ENCODE measurements at regions not wholly inside any gene's neighbourhood (a gene's known extent, or its start where the extent isn't known, plus 50 kb on each side); places are given as distances from the start of the nearest gene placed in this dataset.
"Not testable (repeated sequence)": the region's sequence is repeated elsewhere in the genome, so short reads cannot be mapped to it uniquely, and the experiment has no call there.

- Histone ChIP-seq H3K27ac (no peak overlapping the region), H3K4me3 (no peak overlapping the region), H3K36me3 (no peaks in the 10 kb centered on the region), H3K27me3 (no peaks in the 10 kb centered on the region), H3K9me3 (no peaks in the 10 kb centered on the region), H3K4me1 (no peaks in the 10 kb centered on the region)
- no peak for ATAC-seq
- TF ChIP-seq CTCF (IDR thresholded peaks at IDR 0.05 in 4 of 5, conservative IDR thresholded peaks at IDR 0.05 in 1 of 5) (no peak), POLR2A (IDR thresholded peaks at IDR 0.05) (no peak)
- in situ Hi-C loops (cut with MboI; ENCODE audit: low sequenced_read_pairs in 4 of 4): no loop called here
- intact Hi-C loops (cut with DNase I; ENCODE audit: low total_unique reads): no loop called here
- no peak for DNase-seq
Measured at GRCh38 chr9:1929134-1929533, 86.0 kb upstream of the SMARCA2 start.

- ATAC-seq: no peak
- no peak overlapping the region for H3K27ac ChIP-seq
- H3K9me3 ChIP-seq: no peaks in the 10 kb centered on the region
- H3K4me1 ChIP-seq: no peaks in the 10 kb centered on the region
- H3K36me3 ChIP-seq: no peaks in the 10 kb centered on the region
- in situ Hi-C loops (cut with MboI; ENCODE audit: low sequenced_read_pairs in 4 of 4): no loop called here
- H3K27me3 ChIP-seq: no peaks in the 10 kb centered on the region
- no peak overlapping the region for H3K4me3 ChIP-seq
- TF ChIP-seq POLR2A (IDR thresholded peaks at IDR 0.05): no peak
- no peak for TF ChIP-seq CTCF (IDR thresholded peaks at IDR 0.05 in 4 of 5, conservative IDR thresholded peaks at IDR 0.05 in 1 of 5)
- intact Hi-C loops (cut with DNase I; ENCODE audit: low total_unique reads): no loop called here
- DNase-seq: no peak
Measured at GRCh38 chr9:1929722-1930244, 85.4 kb upstream of the SMARCA2 start.

GRCh38 chr9:1930245-1930736, 84.9 kb upstream of the SMARCA2 start:
- DNase-seq; H3K9me3 ChIP-seq; H3K27me3 ChIP-seq; intact Hi-C loops (cut with DNase I; ENCODE audit: low total_unique reads); H3K36me3 ChIP-seq; ATAC-seq; H3K4me3 ChIP-seq; in situ Hi-C loops (cut with MboI; ENCODE audit: low sequenced_read_pairs in 4 of 4); H3K4me1 ChIP-seq; H3K27ac ChIP-seq: not testable (repeated sequence)

GRCh38 chr9:1938135-1938534, 77.0 kb upstream of the SMARCA2 start:
- no peak for DNase-seq
- in situ Hi-C loops (cut with MboI; ENCODE audit: low sequenced_read_pairs in 4 of 4) (no loop called here), intact Hi-C loops (cut with DNase I; ENCODE audit: low total_unique reads) (no loop called here)
- Histone ChIP-seq H3K27ac (no peak overlapping the region), H3K4me1 (no peaks in the 10 kb centered on the region), H3K9me3 (no peaks in the 10 kb centered on the region), H3K36me3 (no peaks in the 10 kb centered on the region), H3K27me3 (no peaks in the 10 kb centered on the region), H3K4me3 (no peak overlapping the region)
- ATAC-seq: no peak
- TF ChIP-seq CTCF (IDR thresholded peaks at IDR 0.05 in 4 of 5, conservative IDR thresholded peaks at IDR 0.05 in 1 of 5) (no peak), POLR2A (IDR thresholded peaks at IDR 0.05) (no peak)

- no peaks in the 10 kb centered on the region for H3K36me3 ChIP-seq
- in situ Hi-C loops (cut with MboI; ENCODE audit: low sequenced_read_pairs in 4 of 4) (no loop called here), intact Hi-C loops (cut with DNase I; ENCODE audit: low total_unique reads) (no loop called here)
- DNase-seq (no peak), ATAC-seq (no peak)
- no peak overlapping the region for H3K4me3 ChIP-seq
- H3K4me1 ChIP-seq: no peaks in the 10 kb centered on the region
- no peak for TF ChIP-seq CTCF (IDR thresholded peaks at IDR 0.05 in 4 of 5, conservative IDR thresholded peaks at IDR 0.05 in 1 of 5)
- TF ChIP-seq POLR2A (IDR thresholded peaks at IDR 0.05): no peak
- no peaks in the 10 kb centered on the region for H3K9me3 ChIP-seq
- H3K27me3 ChIP-seq: no peaks in the 10 kb centered on the region
- H3K27ac ChIP-seq: no peak overlapping the region
Measured at GRCh38 chr9:1938675-1939170, 76.4 kb upstream of the SMARCA2 start.
